Gastroesophageal sphincter (tissue), 3 donors: ENCODE measurements at regions not wholly inside any gene's neighbourhood (a gene's known extent, or its start where the extent isn't known, plus 50 kb on each side); places are given as distances from the start of the nearest gene placed in this dataset.

Source experiments
- CTCF ChIP-seq, 4 experiments: fragments of 200-600 bp in 2 of 4; fragments of 450-650 bp in 2 of 4; sonication (generic) in 1 of 4; IDR thresholded peaks; one replicate each; pipeline ENCODE4 v1.5.1; 2017 to 2019; ENCODE audit warnings: antibody characterized with exemption in 4 of 4, mild to moderate bottlenecking in 2 of 4, moderate library complexity in 2 of 4
- EP300 ChIP-seq: sonication (generic); formaldehyde crosslinking; IDR thresholded peaks from one replicate; pipeline ENCODE4 v1.6.1; 2017; ENCODE audit warnings: antibody characterized with exemption, mild to moderate bottlenecking
- POLR2A ChIP-seq, 2 donors: fragments of 450-650 bp; IDR thresholded peaks; one replicate each; pipeline ENCODE4 v1.6.1; 2017; ENCODE audit warnings: antibody characterized with exemption in 2 of 2, mild to moderate bottlenecking in 2 of 2, moderate library complexity in 1 of 2
- POLR2AphosphoS5 ChIP-seq: sonication (generic); formaldehyde crosslinking; IDR thresholded peaks from one replicate; pipeline ENCODE4 v1.6.1; 2017; ENCODE audit warnings: antibody characterized with exemption

GRCh38 chr4:164337219-164337944, 416.5 kb upstream of the SMIM31 start:
- TF ChIP-seq POLR2AphosphoS5 (no peak), CTCF (IDR thresholded peaks at IDR 0.05) (no peak), POLR2A (IDR thresholded peaks at IDR 0.05) (no peak), EP300 (no peak)
